ENCODE measurements at regions not wholly inside any gene's neighbourhood (a gene's known extent, or its start where the extent isn't known, plus 50 kb on each side); places are given as distances from the start of the nearest gene placed in this dataset.
"Not testable (repeated sequence)": the region's sequence is repeated elsewhere in the genome, so short reads cannot be mapped to it uniquely, and the experiment has no call there.

GRCh38 chr22:47423861-47424820 lies 661.7 kb downstream of the TBC1D22A start:
- DNase-seq, result no peak

DNA sequence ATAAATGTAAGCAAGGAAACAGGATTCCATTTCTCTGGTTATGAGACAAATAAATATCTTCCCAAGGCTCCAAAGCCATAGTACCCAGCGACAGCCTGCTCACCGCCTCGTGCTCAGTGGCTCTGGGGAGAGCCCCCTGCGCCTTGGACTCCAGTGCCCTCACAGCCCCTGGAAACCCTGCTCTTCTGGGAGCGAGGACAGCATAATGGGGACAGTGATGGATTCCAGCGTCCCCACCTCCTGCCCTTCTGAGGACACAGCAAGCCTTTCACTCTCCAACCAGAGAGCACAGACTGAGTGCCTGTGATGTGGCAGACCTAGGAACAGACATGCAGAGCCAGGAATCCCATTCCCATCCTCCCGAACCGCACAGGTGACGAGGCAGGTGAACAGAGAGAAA lies 660.8 kb downstream of the TBC1D22A start:
- DNase-seq, result no peak

DNA sequence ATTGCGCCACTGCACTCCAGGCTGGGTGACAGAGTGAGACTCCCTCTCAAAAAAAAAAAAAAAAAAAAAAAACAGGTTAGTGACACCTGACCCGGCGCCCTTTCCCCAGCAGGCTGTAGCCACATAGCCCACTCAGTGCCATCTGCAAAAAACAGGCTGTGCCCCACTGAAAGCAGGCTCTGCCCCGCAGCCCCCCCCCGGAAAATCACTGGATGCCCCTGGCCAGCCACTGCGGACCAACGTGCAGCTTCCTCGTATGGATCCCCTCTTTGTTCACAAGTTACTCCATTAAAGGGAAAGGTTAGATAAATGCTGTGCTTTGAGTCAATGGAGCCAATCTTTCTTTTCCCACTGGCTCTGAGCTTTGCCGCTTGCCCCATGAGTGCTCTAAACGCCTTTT lies 660.3 kb downstream of the TBC1D22A start:
- DNase-seq, result no peak

DNA sequence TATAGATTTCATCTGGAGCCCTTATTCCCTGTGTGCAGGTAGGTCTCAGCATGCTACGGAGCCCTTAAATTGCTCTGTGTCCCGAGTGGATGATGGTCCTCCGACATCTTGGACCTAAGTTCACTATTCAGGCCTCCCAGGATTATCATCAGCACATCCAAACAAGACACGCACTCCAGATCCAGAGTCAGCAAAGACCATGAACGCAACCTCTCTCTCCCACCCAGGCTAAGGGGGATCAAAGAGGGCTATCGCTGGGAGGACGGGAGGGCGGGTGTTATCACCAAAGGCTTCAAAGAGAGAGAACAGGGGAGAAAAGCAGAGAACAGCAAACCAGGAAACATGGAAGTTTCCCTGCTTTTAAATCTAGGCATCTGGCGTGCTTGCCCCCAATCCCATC lies 659.4 kb downstream of the TBC1D22A start:
- DNase-seq, result no peak

DNA sequence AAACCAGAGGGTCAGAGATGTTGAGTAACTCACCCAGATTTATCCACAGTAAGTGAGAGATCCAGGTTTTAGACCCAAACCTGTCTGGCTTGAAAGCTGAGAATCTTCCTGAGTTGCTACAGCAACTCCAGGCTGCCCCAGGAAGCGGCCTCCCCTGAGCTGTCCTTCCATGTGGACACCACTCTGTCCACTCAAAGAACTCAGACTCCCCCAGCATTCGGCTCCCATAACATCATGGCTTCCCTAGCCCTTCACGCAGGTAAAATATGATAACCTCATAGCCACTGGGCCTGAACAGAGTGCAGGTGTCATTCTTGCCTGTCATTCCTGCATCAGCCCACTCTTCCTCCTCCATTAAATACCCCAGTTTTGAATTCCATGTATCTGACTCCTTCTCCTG lies 657.8 kb downstream of the TBC1D22A start:
- no peak for DNase-seq

- no peak for DNase-seq
Observed at GRCh38 chr22:47419239-47419638, 656.8 kb downstream of the TBC1D22A start.

GRCh38 chr22:47417699-47418098 lies 655.2 kb downstream of the TBC1D22A start:
- no peak for DNase-seq

DNA sequence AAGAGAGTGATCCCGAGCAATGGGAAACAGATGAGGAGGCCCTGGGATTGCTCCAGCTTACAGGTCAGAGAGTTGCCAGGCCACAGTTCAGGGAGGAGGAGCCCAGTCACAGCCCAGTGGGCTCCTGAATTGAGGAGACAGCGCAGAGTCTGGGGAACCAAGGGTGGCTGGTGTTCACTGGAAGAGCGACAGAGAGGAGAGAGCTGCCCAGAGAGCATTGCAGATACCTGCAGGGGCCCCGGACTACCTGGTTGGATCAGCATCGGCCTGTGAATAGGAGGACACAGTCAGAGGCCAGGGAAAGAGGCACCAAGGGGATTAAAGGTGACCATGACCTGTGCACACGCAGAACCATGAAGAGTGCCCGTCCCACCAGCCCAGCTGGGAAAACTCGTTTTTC lies 648.6 kb downstream of the TBC1D22A start:
- DNase-seq, result no peak

- DNase-seq, result no peak
Observed at GRCh38 chr22:47409539-47410275, 647.3 kb downstream of the TBC1D22A start.

DNA sequence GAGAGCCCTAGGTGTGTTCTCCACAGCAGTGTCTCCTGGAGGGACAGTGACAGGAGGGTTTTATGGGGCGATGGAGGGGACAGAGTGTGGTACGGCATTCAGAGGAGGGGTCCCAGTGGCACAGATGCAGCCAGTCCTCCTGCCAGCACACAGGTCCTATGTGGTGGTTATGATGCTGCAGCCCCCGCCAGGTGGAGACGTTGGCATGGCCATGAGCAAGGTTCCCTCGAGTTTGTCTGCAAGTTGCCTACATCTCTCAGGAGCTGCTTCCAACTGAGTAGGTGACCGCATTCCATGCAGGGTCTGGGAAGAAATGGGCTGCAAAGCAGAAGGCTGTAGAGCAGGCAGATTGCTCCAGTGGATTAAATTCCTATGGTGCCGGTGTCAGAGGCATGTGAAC lies 646.0 kb downstream of the TBC1D22A start:
- no peak for DNase-seq

GRCh38 chr22:47407461-47408025 lies 645.1 kb downstream of the TBC1D22A start:
- DNase-seq, result no peak

- DNase-seq, result no peak
Observed at GRCh38 chr22:47406896-47407295, 644.4 kb downstream of the TBC1D22A start.

DNA sequence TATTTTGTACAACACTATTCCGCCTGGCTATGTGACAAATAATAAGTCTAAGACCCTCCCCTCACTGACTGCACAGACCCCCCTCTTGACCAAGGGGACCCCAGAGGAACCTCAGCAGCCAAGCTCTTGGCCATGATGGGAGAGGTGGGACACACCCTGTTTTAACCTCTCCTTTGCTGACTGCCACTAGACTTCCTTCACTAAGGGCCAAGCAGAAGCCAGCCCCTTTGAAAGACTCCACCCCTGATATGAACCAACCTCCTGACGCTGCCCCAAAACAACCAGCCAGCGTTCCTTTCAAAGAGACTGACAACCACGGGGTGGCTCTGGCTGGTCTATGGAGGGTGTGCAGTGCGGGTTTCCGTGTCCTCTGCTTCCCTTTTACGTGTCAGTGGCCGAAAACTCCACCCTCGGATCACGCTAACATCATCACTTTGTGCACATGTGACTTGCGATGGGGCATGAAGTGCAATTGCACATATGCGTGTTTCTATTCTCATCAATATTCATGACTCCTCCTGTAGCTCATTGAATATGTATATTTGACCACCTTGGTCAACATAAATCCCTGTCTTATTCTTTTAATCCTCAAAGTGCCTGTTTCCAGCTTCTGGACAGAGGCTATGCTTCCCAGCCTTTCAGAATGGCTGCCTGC lies 643.9 kb downstream of the TBC1D22A start:
- no peak for DNase-seq

GRCh38 chr22:47405222-47405621 lies 642.8 kb downstream of the TBC1D22A start:
- not testable (repeated sequence) for DNase-seq

- DNase-seq, result no peak
Observed at GRCh38 chr22:47402876-47403525, 640.6 kb downstream of the TBC1D22A start.

- peak; percentile 4 for DNase-seq
Observed at GRCh38 chr22:47401976-47402770, 639.7 kb downstream of the TBC1D22A start.

DNA sequence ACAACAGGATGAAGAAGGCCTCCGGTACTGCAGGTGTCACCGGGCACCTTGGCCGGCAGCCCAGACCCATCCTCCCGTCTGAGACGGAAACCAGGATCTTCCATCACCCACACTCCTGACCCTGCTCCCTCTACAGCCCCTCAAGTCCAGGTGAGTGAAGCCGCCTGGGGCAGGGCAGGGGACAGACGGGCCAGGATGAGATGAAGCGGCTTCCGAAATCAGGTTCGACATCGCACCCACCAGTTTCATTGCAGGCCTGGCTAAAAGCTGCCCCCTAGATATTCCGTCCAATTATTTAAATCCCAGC lies 639.1 kb downstream of the TBC1D22A start:
- DNase-seq, result no peak

- DNase-seq, result no peak
Observed at GRCh38 chr22:47400701-47401591, 638.5 kb downstream of the TBC1D22A start.

GRCh38 chr22:47400131-47400530 lies 637.7 kb downstream of the TBC1D22A start:
- DNase-seq, result not testable (repeated sequence)

DNA sequence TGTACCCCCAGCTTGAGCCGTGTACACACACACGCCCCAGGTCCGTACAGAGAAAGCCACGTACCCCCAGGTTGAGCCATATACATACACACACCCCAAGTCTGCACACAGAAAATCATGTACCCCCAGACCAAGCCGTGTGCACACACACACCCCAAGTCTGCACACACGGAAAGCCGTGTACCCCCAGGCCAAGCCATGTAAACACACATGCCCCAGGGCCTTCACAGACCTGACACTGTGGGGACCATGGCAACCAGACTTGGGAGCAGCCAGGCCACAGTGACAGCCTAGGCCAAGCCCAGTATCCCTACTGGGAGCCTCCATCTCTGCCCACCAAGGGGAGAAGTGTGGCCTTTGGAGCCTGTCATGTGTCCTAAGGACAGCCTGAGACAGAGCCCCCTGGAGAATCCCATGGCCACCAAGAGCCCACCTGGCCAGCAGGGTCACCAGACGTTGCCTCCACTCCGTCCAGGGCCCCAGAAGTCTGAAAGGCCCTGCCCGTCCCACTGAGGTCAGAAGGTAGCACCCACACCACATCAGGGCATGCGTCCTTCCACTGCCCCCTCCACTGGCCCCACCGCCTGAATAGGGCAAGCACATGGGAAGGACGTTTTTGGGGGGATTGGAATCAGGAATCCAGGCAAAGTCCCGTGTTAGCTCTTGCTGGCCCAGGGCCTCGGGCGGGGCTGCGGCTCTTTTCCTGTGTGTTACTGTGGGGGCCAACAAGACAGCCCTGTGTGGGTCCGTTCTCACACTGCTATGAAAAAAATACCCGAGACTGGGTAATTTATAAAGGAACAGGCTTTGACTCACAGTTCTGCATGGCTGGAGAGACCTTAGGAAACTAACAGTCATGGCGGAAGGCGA lies 636.7 kb downstream of the TBC1D22A start:
- no peak for DNase-seq
